ENCODE measurements at regions not wholly inside any gene's neighbourhood (a gene's known extent, or its start where the extent isn't known, plus 50 kb on each side); places are given as distances from the start of the nearest gene placed in this dataset.

- Histone ChIP-seq H4K20me1 (ENCODE audit: insufficient read depth, low read length) (no peaks in the 10 kb centered on the region), H3K9me2 (ENCODE audit: low read depth, low read length) (no peaks in the 10 kb centered on the region), H3K9me3 (ENCODE audit: low read length) (no peaks in the 10 kb centered on the region), H3K27ac (ENCODE audit: low read depth, low read length, poor library complexity, severe bottlenecking) (no peak overlapping the region), H2AFZ (ENCODE audit: low read length) (no peak overlapping the region), H3K27me3 (ENCODE audit: insufficient read depth, low read length) (no peaks in the 10 kb centered on the region), H3K4me1 (ENCODE audit: insufficient read depth, low read length, severe bottlenecking) (no peaks in the 10 kb centered on the region), H3F3A (ENCODE audit: insufficient read depth, low read length) (no peaks in the 10 kb centered on the region), H3K4me2 (ENCODE audit: low read length) (no peak overlapping the region), H3K36me3 (ENCODE audit: insufficient read depth, low read length) (no peaks in the 10 kb centered on the region), H3K79me2 (ENCODE audit: insufficient read depth, low read length) (no peaks in the 10 kb centered on the region), H3K9ac (ENCODE audit: low read length) (no peak overlapping the region), H3K4me3 (ENCODE audit: low read depth, low read length, poor library complexity, severe bottlenecking) (no peak overlapping the region)
- no peak for TF ChIP-seq CTCF (IDR thresholded peaks at IDR 0.05; ENCODE audit: low read length)
- TF ChIP-seq EZH2 (IDR thresholded peaks at IDR 0.05; ENCODE audit: borderline replicate concordance, low read length) = no peak
Measured at GRCh38 chr5:2653991-2654390, 97.5 kb downstream of the IRX2 start.

GRCh38 chr5:2651116-2651515, 100.4 kb downstream of the IRX2 start:
- Histone ChIP-seq H4K20me1 (ENCODE audit: insufficient read depth, low read length) (no peaks in the 10 kb centered on the region), H3K4me3 (ENCODE audit: low read depth, low read length, poor library complexity, severe bottlenecking) (no peak overlapping the region), H3K9me3 (ENCODE audit: low read length) (no peaks in the 10 kb centered on the region), H3K4me2 (ENCODE audit: low read length) (no peak overlapping the region), H3K9me2 (ENCODE audit: low read depth, low read length) (no peaks in the 10 kb centered on the region), H3K27me3 (ENCODE audit: insufficient read depth, low read length) (no peaks in the 10 kb centered on the region), H3K4me1 (ENCODE audit: insufficient read depth, low read length, severe bottlenecking) (no peaks in the 10 kb centered on the region), H3F3A (ENCODE audit: insufficient read depth, low read length) (no peaks in the 10 kb centered on the region), H3K9ac (ENCODE audit: low read length) (no peak overlapping the region), H3K36me3 (ENCODE audit: insufficient read depth, low read length) (no peaks in the 10 kb centered on the region), H3K79me2 (ENCODE audit: insufficient read depth, low read length) (no peaks in the 10 kb centered on the region), H3K27ac (ENCODE audit: low read depth, low read length, poor library complexity, severe bottlenecking) (no peak overlapping the region), H2AFZ (ENCODE audit: low read length) (no peak overlapping the region)
- no peak for TF ChIP-seq CTCF (IDR thresholded peaks at IDR 0.05; ENCODE audit: low read length)
- TF ChIP-seq EZH2 (IDR thresholded peaks at IDR 0.05; ENCODE audit: borderline replicate concordance, low read length) = no peak

GRCh38 chr5:2642684-2643345, 108.7 kb downstream of the IRX2 start:
- Histone ChIP-seq H3K4me3 (ENCODE audit: low read depth, low read length, poor library complexity, severe bottlenecking) (no peak overlapping the region), H3K27ac (ENCODE audit: low read depth, low read length, poor library complexity, severe bottlenecking) (no peak overlapping the region), H3K4me2 (ENCODE audit: low read length) (no peak overlapping the region), H3F3A (ENCODE audit: insufficient read depth, low read length) (no peaks in the 10 kb centered on the region), H3K79me2 (ENCODE audit: insufficient read depth, low read length) (no peaks in the 10 kb centered on the region), H4K20me1 (ENCODE audit: insufficient read depth, low read length) (no peaks in the 10 kb centered on the region), H3K9ac (ENCODE audit: low read length) (no peak overlapping the region), H3K36me3 (ENCODE audit: insufficient read depth, low read length) (no peaks in the 10 kb centered on the region), H3K9me3 (ENCODE audit: low read length) (no peaks in the 10 kb centered on the region), H3K9me2 (ENCODE audit: low read depth, low read length) (no peaks in the 10 kb centered on the region), H2AFZ (ENCODE audit: low read length) (no peak overlapping the region), H3K4me1 (ENCODE audit: insufficient read depth, low read length, severe bottlenecking) (no peaks in the 10 kb centered on the region), H3K27me3 (ENCODE audit: insufficient read depth, low read length) (0 out of 2 replicates have a peak, but pooled peaks cover 5% of the 10 kb centered on the region)
- TF ChIP-seq EZH2 (IDR thresholded peaks at IDR 0.05; ENCODE audit: borderline replicate concordance, low read length) (no peak), CTCF (IDR thresholded peaks at IDR 0.05; ENCODE audit: low read length) (no peak)

Data from OCI-LY1 (cell line).